ENCODE measurements at regions not wholly inside any gene's neighbourhood (a gene's known extent, or its start where the extent isn't known, plus 50 kb on each side); places are given as distances from the start of the nearest gene placed in this dataset.

DNA sequence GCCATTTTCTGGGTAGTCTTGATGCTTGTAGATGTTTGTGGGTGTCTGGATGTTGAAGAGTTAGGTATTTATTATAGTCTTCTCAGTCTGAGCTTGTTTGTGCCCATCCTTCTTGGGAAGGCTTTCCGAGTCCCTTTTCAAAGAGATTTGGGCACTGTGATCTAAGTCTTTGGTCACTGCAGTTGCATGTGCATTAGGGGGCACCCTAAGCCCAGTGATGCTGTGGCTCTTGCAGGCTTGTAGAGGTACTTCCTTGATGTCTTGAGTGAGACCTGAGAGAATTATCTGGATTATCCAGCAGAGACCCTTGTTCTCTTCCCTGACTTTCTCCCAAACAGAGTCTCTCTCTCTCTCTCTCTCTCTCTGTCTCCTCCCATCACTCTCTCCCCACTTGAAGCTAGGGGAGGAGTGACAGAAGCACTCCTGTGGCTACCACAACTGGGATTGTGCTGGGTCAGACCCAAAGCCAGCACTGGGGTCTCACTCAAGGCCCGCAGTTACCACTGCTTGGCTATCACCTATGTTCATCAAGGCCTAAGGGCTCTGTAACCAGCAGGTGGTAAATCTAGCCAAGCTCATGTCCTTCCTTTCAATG lies 68.5 kb downstream of the TMCO5A start:
- Histone ChIP-seq H3K36me3 (no peaks in the 10 kb centered on the region), H3K27me3 (no peaks in the 10 kb centered on the region), H3K4me1 (no peaks in the 10 kb centered on the region), H3K9me3 (no peaks in the 10 kb centered on the region), H3K27ac (no peak overlapping the region), H3K4me3 (no peak overlapping the region)
- ATAC-seq (peak; percentile 60 to 89 (median 80)), DNase-seq (peak in 2 of 3 donors; percentile 47 to 62)
- WGBS (ENCODE audit: insufficient coverage, low coverage, low lambda C conversion rate, missing lambda C conversion rate), result 93% methylated on average over 2 of the region's 2 CpGs
- TF ChIP-seq, protein P1, sequence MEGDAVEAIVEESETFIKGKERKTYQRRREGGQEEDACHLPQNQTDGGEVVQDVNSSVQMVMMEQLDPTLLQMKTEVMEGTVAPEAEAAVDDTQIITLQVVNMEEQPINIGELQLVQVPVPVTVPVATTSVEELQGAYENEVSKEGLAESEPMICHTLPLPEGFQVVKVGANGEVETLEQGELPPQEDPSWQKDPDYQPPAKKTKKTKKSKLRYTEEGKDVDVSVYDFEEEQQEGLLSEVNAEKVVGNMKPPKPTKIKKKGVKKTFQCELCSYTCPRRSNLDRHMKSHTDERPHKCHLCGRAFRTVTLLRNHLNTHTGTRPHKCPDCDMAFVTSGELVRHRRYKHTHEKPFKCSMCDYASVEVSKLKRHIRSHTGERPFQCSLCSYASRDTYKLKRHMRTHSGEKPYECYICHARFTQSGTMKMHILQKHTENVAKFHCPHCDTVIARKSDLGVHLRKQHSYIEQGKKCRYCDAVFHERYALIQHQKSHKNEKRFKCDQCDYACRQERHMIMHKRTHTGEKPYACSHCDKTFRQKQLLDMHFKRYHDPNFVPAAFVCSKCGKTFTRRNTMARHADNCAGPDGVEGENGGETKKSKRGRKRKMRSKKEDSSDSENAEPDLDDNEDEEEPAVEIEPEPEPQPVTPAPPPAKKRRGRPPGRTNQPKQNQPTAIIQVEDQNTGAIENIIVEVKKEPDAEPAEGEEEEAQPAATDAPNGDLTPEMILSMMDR (IDR thresholded peaks at IDR 0.05), result peak; percentile 44 to 67 (median 52)
- no peak for TF ChIP-seq POLR2A (IDR thresholded peaks at IDR 0.05)
- intact Hi-C loops (cut with DNase I), result no loop called here

DNA sequence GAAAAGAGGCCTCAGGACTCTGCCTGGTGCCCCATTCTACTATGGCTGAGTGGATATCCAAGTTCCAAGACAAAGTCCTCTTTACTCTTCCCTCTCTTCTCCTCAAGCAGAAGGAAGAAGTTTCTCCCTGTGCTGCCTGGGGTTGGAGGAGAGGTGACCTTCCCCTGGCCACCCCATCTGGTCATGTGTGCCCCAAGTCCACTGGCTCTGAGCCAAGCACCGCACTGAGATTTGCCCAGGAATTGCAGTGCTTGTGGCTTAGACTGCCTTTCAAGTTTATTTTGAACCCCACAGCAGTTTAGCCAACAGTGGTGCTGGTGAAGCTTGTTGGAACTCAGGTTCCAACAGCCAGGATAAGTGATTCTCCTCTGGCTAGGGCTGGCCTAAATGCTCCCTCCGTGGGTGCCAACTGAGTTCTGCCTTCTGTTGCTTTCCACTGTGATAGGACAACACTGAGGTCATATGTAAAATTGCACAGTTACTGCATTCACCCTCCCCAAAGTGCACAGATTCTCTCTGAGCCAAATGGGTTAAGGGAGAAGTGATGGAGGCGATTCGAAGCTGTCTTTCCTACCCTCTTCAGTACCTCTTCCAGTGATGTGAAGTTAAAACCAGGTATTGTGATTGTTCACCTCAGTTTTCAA lies 69.9 kb downstream of the TMCO5A start:
- peak in 1 of 4 donors; percentile 18 for ATAC-seq
- H3K27me3 ChIP-seq, result no peaks in the 10 kb centered on the region
- 56% methylated on average over 4 of the region's 4 CpGs for WGBS (ENCODE audit: insufficient coverage, low coverage, low lambda C conversion rate, missing lambda C conversion rate)
- no peaks in the 10 kb centered on the region for H3K36me3 ChIP-seq
- intact Hi-C loops (cut with DNase I), result no loop called here
- H3K4me1 ChIP-seq, result no peaks in the 10 kb centered on the region
- H3K9me3 ChIP-seq, result no peaks in the 10 kb centered on the region
- no peak for TF ChIP-seq POLR2A (IDR thresholded peaks at IDR 0.05)
- TF ChIP-seq, protein P1 (IDR thresholded peaks at IDR 0.05), result no peak
- no peak overlapping the region for H3K27ac ChIP-seq
- no peak overlapping the region for H3K4me3 ChIP-seq
- peak in 1 of 3 donors; percentile 31 for DNase-seq

DNA sequence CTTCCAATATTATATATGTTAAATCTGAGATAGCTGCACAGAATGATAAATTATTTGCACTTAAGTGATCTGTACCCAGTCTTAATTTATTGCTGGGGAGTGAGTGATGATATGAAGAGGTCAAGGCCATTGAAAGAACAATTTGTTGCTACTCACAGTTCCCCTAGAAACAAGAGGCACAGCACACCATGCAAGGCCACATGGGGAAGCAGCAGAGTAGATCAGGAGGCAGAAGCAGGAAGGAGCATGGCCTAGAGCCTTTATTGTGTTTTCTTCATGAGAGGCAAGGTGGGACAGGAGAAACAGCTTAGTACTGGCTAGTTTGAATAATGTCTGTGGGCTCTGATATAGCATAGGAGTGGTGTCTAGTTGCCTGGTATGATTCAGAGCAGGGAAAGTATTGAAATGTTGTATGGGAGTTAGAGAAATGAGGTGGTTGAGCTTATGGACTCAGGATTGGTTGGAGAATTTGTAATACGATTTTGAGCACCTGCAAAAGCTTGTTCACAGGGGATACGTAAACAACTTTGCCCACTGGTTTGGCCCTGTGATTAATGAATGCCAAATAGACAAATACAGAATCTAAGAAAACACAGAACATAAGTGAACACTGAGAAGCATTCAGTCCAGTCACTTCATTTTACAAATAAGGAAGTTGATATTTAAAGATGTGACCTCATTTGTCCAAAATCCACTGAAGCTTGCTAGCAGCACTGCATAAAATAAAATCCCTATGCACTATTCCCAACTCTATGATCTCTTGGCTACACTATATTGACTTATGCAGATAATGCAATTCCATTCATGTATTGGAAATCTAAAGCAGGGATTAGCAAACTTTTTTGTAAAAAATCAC lies 71.7 kb downstream of the TMCO5A start:
- peak in 3 of 4 donors; percentile 43 to 52 (median 47) for ATAC-seq
- Histone ChIP-seq H3K27ac (no peak overlapping the region), H3K36me3 (no peaks in the 10 kb centered on the region), H3K9me3 (no peaks in the 10 kb centered on the region), H3K4me1 (no peaks in the 10 kb centered on the region), H3K27me3 (no peaks in the 10 kb centered on the region), H3K4me3 (no peak overlapping the region)
- WGBS (ENCODE audit: insufficient coverage, low coverage, low lambda C conversion rate, missing lambda C conversion rate), result 63% methylated on average over 2 of the region's 2 CpGs
- TF ChIP-seq, protein P1 (IDR thresholded peaks at IDR 0.05), result no peak
- TF ChIP-seq POLR2A (IDR thresholded peaks at IDR 0.05), result no peak
- intact Hi-C loops (cut with DNase I), result no loop called here
- DNase-seq, result no peak

DNA sequence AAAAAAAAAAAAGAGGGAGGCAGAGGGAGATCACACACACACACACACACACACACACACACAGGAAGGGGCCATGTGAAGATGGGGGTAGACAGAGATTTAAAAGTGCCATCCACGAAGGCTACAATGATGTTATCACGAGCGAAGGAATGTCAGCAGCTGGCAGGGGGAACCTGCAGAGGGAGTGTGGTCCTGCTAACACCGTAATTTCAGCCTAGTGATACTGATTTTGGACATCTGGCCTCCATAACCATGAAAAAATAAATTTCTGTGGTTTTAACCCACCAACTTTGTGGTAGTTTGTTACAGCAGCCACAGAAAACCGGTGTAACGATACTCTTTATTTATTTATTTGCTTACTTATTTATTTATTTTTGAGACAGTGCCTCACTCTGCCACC lies 76.0 kb downstream of the TMCO5A start:
- DNase-seq (no peak), ATAC-seq (no peak)
- intact Hi-C loops (cut with DNase I), result no loop called here
- no peaks in the 10 kb centered on the region for H3K27me3 ChIP-seq
- no peaks in the 10 kb centered on the region for H3K9me3 ChIP-seq
- H3K4me3 ChIP-seq, result no peak overlapping the region
- no peak overlapping the region for H3K27ac ChIP-seq
- no peaks in the 10 kb centered on the region for H3K4me1 ChIP-seq
- WGBS (ENCODE audit: insufficient coverage, low coverage, low lambda C conversion rate, missing lambda C conversion rate), result 68% methylated on average over 6 of the region's 6 CpGs
- no peak for TF ChIP-seq POLR2A (IDR thresholded peaks at IDR 0.05)
- TF ChIP-seq, protein P1 (IDR thresholded peaks at IDR 0.05), result no peak
- no peaks in the 10 kb centered on the region for H3K36me3 ChIP-seq
